Lower leg skin (tissue), 4 donors: ENCODE measurements at regions not wholly inside any gene's neighbourhood (a gene's known extent, or its start where the extent isn't known, plus 50 kb on each side); places are given as distances from the start of the nearest gene placed in this dataset.

ENCODE experiments used
- DNase-seq, 2 donors: peaks; one replicate each; pipeline ENCODE4 v3.0.0-alpha.2; 2019; ENCODE audit warnings: low spot score in 2 of 2
- H3K4me3 ChIP-seq: fragments of 200-600 bp; sonication (generic); 2 replicates; pipeline ENCODE4 v1.5.1; 2017; ENCODE audit warnings: mild to moderate bottlenecking, low read depth; ENCODE audit not compliant: poor library complexity, severe bottlenecking
- CTCF ChIP-seq, 3 donors: fragments of 450-650 bp; IDR thresholded peaks; one replicate each; pipeline ENCODE4 v1.5.1; 2016; ENCODE audit warnings: antibody characterized with exemption in 3 of 3, mild to moderate bottlenecking in 3 of 3, moderate library complexity in 2 of 3
- POLR2A ChIP-seq, 2 donors: fragments of 450-650 bp; IDR thresholded peaks; one replicate each; pipeline ENCODE4 v1.6.1; 2016 to 2017; ENCODE audit warnings: antibody characterized with exemption in 2 of 2, mild to moderate bottlenecking in 1 of 2, moderate library complexity in 1 of 2
- WGBS, 2 donors: methylation state at CpG; one replicate each; pipeline ENCODE4 v1.1.5; 2018; 5-methylcytosine and 5-hydroxymethylcytosine counted together
- intact Hi-C: fragments of 100-400 bp; cut with DNase I; formaldehyde crosslinking; loops from one replicate; pipeline ENCODE4 v1.15.0; 2023; ENCODE audit warnings: low total_unique reads

DNA sequence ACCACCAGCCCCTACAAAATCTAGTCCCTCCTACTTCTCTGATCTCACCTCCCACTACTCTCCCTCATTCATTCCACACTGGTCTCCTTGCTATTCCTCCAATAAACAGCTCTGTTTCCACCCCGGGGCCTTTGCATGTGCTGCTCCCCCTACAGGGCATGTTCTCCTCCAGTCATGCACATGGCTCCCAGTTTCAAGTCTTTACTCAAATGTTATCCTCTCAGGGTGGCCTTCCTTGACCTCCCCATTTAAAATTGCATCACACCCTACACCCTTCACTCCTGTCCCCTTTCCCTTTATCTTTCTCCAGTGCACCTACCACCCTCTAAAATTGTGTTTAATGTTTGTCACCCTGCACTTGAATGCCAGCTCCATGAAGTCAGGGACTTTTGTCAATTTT is 174.5 kb downstream of the MRPL14 start:
- DNase-seq, result no peak
- intact Hi-C loops, result no loop called here
- no peak overlapping the region for H3K4me3 ChIP-seq
- 88 to 93% methylated on average over 1 of the region's 1 CpG for whole genome bisulfite sequencing, 2 donors
- TF ChIP-seq POLR2A (IDR thresholded peaks at IDR 0.05) (no peak), CTCF (IDR thresholded peaks at IDR 0.05) (no peak)

DNA sequence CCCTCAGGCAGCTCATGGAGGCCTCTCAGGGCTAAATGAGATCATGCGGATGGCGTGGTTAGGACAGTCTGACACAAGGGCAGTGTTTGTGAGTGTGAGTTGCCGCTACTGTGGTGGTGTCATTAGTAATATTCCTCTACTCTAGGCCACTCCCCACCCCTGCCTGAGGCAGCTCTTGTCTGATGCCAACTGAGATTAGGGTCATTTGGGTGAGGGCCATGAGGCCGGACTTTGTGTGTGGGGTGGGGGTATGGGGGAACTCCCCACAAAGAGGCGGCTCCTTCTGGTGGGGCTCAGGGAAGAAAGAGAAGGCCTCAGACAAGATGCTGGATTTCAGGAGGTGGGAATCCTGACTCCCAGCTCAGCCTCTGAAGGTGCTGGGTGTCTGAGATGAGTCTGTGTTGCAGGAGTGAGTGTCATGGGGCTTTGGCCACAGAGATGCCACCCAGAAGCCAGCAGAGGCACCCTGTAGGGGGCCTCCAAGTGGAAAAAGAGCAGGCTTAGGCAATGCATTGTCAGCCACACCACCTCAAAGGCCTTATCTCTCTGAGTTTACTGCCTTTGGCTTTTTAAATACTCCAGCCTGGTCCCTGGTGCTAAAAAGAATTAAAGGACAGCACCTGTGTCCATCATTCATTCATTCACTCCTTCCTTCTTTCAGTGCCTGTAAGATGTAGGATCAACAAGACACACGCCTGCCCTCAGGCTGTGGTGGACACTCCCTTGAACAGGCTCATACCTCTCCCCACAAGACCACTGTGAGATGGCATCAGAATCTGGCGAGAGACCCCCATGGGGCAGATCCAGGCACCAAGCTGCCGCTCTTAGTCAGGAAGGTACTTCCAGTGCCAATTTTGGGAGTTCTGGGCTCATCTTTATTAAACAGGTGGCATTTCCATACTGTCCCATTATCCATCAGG is 175.2 kb downstream of the MRPL14 start:
- intact Hi-C loops, result no loop called here
- H3K4me3 ChIP-seq, result no peak overlapping the region
- no peak for DNase-seq
- no peak for TF ChIP-seq CTCF (IDR thresholded peaks at IDR 0.05)
- no peak for TF ChIP-seq POLR2A (IDR thresholded peaks at IDR 0.05)
- WGBS, 2 donors, result 83 to 87% methylated on average over 8 of the region's 8 CpGs

GRCh38 chr6:43951063-43951755 is 176.0 kb downstream of the MRPL14 start:
- no peak overlapping the region for H3K4me3 ChIP-seq
- peak in 1 of 3 donors; percentile 42 for TF ChIP-seq CTCF (IDR thresholded peaks at IDR 0.05)
- TF ChIP-seq POLR2A (IDR thresholded peaks at IDR 0.05), result no peak
- intact Hi-C loops, result no loop called here
- WGBS, 2 donors, result 80 to 91% methylated on average over 5 of the region's 5 CpGs
- DNase-seq, result peak; percentile 8 to 84

DNA sequence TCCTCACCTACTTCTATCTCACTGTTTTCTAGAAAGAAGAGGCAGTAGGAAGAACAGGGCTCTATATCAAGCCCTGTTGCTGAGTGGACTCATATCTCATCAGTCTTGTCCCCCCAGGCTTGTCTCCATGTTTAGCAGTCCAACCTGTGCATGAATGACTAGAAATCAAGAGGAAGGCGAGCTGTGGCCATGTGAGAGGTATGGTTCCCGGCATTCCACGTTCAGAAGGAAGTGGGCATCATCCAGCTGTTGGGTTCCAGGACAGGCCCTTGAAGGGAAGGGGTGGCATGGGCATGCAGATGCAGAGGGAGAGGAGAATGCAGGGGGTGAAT is 176.6 kb downstream of the MRPL14 start:
- TF ChIP-seq CTCF (IDR thresholded peaks at IDR 0.05) (no peak), POLR2A (IDR thresholded peaks at IDR 0.05) (no peak)
- intact Hi-C loops, result no loop called here
- no peak for DNase-seq
- no peak overlapping the region for H3K4me3 ChIP-seq
- WGBS, 2 donors, result 94 to 98% methylated on average over 3 of the region's 3 CpGs

DNA sequence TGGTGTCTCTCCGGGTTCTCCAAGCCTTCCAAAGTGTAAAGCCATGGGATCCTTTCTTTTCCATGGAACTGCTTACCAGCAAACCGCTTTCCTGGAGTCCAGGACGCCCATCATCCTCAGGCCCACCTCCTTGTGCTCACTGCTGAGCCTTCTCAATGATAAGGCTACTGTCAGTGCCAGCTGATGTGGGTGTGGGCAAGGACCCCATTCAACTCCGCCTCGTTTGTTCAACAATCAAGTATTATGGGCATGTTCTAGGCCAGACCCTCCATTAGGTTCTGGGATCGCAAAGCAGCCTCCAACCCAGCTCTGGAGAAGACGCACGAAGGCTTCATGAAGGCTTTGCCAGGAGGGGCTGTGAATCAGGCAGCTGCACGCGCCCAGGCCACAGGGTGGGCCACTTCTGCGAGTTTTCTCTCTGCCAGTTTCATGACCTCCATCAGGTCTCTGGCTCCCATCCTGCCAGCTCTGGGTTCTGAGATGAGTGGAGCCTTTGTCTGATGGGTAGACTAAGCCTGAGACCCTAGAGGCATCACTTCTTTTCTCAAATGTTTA is 177.1 kb downstream of the MRPL14 start:
- H3K4me3 ChIP-seq, result no peak overlapping the region
- 89 to 92% methylated on average over 11 of the region's 11 CpGs for WGBS, 2 donors
- DNase-seq, result peak; percentile 8 to 67
- intact Hi-C loops, result no loop called here
- no peak for TF ChIP-seq CTCF (IDR thresholded peaks at IDR 0.05)
- TF ChIP-seq POLR2A (IDR thresholded peaks at IDR 0.05), result no peak
